ENCODE measurements at regions not wholly inside any gene's neighbourhood (a gene's known extent, or its start where the extent isn't known, plus 50 kb on each side); places are given as distances from the start of the nearest gene placed in this dataset.

DNA sequence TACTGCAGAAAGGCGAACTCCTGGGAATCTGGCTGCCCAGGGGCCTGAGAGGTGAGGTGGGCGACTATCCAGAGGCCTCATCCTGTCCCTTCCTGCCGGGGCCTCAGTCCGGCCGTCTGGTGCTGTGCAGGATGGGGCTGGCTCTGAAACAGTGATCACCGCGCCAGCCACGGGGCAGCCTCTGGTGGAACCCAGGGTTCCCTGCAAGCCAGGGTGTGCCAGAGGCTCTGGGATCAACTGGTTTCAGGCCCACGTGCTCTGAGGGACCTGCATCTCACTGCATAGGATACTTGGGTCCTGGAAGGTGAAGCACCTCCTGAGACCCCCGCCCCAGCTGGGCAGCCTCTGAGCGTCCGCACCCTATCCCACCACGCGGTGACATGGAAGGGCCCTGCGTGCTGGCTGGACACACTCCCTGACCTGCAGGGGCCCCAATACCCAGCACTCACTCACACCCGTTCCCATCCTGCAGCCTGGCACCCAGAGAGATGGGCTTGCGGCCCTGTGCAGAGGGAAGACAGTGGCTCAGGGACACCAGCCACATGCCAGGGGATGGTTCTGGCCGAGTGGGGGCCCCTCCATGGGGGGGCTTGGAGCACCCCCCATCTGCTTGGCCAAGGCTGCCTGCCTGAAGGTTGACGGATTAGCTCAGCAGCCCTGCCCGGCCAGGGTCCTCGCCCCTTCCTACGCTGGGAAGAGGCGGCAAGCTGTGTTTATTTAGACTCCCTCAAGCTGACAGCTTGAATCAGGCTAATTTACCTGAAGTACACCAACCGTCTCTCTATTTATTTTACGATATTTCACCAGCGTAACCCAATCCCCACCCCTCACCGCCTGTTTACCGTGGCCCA, 64.3 kb upstream of the TTC34 start:
- no peak for DNase-seq

DNA sequence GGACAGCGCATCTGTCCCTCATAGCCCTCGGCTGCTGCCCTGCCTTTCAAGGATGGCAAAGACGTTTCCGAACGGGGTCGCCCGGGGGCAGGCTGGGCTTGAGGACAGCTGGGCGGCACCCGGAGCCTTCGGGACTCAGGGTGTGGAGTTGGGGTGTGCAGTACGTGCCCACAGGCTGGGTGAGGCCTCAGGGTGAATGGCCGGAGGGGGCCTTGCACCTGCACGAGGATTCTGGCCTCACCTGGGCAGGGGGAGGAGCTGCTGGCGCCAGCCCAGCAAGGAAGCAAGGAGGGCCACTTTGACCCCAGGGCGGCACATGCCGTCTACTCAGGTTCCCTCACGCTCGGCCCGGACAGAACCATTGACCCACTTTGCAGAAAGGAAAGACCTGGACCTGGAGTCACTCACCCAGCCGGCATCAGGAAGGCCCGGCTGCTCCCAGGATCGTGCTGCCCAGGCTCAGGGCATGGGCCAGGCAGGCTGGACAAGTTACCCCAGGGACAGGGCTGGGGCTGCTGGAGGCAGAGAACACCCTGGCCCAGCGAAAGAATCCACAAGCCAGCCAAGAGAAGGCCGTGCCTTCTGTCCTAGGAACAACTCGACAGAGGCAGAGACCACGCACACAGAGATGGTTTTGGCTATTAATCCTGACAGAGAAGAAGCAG, 65.1 kb upstream of the TTC34 start:
- DNase-seq = no peak

DNA sequence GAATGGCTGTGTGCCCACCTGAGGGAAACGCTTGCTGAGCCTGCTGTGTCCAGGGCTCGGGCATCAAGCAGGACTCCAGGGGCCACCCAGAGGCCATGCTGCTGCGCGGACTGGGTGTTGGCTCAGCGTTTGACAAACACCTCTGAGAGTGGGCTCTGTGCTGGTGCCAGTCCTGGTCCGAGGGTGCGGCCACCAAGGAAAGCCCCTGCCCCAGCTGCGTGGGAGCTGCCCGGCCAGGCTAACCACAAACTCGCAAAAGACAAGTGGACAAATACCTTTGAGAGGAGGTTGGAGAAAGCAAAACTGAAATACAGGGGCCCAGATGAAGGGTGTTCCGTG, 65.6 kb upstream of the TTC34 start:
- no peak for DNase-seq

DNA sequence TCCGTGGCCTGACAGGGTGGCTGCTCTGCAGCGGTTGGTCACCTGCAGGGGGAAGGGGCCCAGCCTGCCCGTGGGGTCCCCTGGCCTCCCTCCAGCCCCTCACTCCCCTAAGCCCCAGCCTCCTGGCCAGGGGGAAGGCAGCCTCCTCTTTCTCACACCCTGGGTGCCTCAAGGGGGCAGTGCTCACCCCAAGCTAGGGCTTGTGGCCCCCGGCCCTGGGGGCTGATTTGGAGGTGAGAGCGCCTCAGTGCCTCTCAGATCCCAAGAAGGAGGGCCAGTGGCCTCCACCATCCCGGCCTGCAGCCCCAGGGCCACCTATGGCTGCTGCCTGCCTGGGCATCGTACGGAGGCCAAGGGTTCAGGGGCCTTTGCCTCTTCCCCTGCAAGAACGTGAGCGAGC, 66.4 kb upstream of the TTC34 start:
- DNase-seq = no peak

DNA sequence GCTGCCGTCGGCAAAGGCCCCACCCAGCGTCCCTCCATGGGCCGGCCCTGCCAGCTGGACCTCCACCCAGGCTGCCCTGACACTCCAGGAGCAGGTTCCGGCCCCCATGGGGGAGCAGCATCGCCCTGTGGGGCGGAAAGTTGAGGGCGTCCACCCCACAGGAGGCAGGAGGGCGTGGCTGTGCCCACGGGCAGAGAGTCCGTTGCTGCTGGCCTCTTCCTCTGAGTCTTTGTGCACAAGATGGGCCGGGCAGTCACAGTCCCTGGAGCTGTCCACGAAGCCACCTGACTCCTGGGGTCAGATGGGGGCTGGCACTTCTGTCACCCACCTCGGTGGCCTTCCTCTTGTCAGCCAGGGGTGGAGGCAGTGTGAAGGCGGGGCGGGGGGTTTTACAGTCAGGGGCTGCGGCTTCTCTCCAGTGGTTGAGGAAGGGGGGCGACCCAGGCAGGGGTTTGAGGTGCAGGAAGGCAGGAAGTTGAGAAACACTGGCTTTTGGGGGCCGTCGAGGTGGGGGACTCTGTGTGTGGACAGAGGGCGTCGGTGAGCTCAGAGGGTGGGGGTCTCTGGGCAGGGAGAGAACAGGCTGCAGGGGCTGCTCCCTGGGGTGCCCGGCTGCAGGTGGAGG, 67.2 kb upstream of the TTC34 start:
- DNase-seq = no peak

DNA sequence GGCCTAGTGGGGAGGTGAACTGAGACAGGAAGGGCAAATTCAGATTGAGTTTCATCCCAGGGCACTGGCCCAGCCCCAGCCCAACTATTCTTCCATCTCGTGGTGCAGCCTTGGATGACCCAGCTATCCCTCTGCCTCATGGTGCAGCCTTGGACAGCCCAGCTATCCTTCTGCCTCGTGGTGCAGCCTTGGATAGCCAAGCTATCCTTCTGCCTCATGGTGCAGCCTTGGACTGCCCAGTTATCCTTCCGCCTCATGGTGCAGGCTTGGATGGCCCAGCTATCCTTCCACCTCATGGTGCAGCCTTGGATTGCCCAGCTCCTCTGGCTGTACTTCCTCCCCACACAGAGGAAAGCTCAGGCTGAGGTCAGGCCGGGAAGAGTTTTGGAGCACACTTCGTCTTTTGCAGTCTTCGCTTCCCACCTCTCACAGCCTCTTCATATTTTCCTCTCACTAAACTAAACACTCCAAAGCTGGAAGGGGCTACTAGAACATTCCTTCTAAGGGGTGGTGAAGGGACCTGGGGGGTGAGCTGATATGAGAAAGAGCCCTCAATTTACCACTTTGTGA, 69.8 kb upstream of the TTC34 start:
- DNase-seq = no peak

DNA sequence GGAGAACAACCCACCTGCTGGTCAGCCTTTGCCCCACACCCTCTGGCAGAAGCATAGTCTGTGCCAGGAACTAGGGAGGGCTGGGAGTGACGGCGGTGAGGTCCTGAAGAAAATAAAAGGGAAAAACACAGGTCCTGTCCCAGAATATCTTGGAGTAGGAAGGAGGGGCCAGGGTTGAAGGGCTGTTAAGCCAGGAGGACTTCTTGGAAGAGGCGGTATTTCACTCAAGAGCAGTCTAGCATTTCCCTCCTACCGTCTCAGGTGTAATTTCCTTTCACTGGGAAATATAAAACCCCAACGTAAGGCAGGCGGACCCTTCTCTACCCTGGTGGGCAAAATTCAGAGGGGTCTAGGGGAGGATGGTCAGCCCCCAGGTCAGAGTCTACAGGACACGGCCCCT, 72.7 kb upstream of the TTC34 start:
- no peak for DNase-seq

DNA sequence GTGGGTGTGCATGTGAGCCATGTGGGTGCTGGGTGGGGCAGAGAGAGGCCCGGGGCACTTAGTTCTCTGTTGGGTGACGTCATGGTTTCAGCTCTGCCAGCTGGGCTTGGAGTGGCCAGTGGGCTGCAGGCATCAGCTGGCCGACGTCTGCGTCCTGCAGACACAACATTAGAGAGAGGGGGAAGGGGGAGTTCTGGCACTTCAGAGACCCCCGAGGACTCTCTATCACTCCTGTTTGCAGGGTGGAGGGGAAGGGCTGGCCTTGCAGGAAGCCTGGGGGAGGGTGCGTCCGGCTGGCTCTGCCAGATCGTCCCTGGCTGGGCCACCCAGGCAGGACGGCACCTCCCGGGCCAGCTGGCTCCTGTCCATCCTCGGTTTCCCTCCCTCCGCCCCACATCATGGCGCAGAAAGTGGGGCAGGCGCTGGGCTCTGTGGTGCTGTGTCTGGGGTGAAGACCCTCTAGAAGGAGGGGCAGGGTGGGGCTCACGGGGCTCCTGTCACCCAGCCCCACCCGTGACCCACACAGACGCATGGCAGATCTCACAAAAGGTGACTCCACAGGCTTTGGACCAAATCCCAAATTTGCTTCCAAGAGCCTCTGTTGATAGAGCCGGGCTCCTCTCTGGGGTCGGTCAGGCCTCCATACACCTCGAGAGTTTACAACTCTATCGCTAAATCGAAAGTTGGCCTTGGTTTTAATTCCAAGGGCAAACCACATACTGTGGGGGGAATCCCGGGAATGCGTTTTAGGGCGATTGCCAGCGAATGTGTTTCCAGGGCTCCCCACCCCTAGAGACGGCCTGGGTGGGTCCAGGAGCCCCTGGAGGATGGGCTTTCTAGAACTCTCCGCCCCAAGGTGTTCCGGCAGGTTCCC, 73.4 kb upstream of the TTC34 start:
- DNase-seq = peak; percentile 67

DNA sequence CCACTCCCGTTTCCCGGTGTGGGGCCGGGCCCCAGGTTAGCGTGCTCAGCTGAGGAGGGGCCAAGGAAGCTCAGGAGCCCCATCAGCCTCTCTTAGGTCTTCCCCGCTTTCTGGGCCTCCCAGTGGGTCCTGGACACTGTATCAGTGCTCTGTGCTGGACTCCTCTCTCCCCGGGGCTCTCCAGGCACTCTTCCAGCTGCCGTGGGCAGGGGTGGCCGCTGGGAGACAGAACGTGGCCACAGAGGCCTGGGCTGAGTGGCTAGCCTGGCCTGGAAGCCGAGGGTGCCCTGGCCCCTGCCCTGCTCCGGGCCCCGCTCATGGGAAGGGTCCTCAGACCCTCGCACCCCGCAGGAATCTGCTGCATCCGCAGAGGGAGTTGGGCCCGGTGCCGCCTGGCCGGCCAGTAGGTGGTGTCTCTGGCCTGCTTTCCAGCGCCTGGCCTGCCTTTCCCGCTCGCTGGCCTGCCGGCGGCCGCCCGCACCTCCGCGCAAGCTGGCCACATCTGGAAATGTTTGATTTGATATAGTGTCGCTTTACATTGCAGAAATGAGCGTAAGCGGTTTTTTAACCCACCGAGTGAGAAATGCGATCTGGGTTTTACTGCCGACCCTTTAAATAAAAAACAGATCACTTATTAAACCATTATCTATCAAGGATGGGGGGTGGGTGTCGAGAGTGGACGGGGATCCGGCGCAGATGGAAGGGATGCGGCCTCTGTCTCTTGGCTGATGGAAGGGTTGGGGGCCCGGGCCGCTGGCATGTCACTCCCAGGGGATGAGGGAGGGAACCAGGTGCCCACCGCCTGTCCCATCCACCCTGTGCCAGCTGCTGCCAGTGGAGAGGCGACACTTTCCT, 74.4 kb upstream of the TTC34 start:
- peak; percentile 78 to 79 for DNase-seq

DNA sequence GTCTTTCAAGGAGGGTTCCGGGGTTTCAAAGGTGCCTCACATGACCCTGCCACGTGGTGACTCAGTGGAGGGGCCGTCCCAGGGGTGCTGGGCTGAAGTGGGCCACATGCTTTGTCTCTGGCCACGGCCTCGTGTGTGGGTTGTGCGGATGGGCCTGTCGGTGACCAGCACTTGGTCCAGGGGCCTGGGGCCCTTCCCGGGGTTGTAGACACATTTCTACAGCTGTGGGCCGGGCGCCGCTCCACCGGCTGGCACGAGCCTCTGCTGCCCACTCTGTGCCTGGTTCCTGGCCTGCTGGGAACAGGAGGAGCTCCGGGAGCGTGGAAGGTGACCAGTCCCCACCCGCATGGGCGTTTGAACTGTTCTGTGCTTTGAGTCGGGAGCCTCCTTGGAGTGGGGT, 75.4 kb upstream of the TTC34 start:
- no peak for DNase-seq

DNA sequence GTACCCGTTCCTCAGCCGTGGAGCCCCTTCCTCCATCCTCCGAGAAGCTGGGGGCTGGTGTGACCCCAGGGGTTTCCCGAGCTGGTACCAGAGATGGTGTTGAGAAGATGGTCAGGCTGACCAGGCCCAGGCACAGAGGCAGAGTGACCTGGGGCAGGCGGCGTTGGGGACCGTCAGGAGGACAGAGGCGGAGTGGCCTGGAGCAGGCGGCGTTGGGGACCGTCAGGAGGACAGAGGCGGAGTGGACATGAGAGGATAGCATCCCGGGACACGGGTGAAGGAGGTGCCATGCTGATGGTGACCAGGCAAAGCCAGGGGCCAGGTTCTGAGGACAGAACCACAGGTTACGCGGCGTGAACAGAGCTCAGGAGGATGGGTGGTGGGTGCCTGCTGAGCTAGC, 75.9 kb upstream of the TTC34 start:
- DNase-seq = no peak

DNA sequence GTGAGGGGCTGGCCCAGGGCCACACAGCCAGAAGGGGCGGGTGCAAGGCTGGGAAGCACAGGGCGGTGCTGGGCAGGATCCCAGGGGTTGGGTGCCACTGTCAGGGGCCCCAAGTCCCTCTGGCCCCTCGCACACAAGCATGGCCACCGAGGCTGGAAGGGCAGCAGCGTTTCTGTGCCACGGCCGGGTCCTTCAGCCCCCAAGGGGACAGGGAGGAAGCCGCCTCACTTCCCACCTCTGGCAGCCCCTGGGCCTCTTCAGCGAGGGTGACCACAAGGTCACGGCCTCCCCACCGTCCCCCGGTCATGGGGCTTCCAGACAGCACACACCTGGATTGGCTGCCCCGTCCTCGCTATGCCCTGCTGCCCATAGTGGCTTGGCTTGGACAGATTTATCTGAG, 77.1 kb upstream of the TTC34 start:
- DNase-seq = no peak

DNA sequence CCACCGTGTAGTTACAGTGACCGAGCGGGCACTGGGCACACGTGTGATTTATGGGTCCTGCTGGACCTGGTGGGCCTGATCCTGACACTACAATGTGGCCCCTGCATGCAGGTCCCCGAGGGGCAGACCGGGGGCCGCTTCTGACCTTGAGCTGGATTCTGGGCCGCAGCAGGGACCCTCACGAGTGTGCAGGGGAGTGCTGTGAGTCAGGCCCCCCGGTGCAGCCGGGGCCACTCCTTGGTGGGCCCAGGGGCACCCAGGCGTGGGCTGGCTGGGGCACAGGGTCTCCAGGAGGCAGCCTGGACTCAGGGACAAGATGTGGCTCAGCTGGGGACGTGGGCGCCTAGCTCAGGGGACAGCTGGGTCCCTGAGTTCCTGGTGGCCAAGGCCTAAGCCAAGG, 77.5 kb upstream of the TTC34 start:
- DNase-seq = no peak

DNA sequence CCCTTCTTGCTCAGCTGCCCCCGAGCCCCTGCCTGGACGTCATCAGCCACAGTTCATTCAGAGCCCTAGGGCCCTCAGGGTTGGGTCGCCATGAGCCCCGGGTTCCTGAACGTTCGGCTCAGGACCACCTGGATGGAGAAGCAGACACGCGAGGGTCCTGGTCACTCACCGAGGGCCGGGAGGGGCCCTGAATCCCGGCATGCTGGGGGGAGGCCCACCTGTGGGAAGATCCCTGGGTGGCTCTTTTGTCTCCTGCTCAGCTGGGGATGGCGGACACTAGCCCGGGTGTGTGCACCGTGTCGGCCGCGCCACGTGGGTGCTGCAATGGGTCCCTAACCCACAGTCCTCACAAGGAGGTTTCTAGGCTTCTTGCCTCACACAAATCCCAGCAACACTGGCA, 78.1 kb upstream of the TTC34 start:
- DNase-seq = no peak

DNA sequence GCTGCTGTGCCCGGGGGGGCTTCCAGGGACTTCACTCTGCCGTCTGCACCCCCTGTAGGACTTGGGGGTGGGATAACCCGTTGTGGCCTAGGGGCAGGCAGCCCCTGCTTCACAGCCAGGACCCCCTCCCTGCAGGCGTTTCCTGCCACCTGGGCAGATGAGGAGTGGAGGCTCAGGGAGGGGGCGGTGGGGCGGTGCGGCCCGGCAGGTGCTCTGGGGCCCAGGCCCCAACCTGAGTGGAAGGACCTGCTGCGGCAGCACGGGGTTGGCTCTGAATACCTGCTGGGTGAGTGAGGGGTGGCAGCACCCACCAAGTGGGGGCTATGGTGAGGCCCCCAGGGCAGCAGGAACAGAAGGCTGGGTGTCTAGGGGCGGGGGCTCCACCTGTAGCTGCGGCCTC, 78.6 kb upstream of the TTC34 start:
- DNase-seq = no peak

DNA sequence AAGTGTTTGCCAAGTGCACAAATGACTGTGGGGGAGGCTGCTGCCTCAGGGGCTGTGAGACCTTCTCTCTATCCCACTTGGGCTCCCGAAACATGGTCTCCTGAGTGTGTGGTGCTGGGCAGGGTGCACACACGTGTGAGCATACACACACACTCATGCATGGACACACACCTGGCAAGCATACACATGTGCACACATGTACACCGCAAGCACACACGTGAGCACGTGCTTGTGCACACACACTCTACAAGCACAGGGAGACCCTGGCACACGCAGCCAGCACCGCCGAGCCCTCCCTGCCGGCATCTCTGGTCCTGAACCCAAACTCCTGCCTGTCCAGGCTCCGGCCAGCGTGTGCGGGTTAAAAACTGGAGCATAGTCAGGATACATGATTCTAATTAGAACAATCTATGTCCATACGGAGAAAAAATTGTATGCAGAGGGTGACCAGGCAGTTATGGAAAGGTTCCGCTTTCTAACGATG, 79.4 kb upstream of the TTC34 start:
- DNase-seq = no peak

DNA sequence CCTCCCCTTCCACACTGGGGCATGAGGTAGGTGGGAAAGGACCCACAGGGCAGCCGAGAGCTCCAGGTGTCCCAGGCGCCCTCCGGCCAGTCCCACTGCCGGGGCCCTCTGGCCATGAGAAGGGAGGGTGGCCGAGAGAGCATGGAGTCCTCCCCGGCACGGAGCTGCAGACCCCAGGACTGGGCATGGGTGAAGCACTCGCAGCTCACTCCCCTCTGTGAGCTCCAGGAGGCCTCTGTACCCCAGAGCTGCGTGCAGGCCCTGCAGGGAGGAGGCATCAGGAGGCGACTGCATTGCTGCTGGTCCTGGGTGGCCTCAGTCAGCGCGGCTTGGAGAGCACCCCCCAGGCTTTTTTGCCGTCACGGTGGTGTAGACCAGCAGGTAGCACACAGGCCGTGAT, 80.1 kb upstream of the TTC34 start:
- no peak for DNase-seq

DNA sequence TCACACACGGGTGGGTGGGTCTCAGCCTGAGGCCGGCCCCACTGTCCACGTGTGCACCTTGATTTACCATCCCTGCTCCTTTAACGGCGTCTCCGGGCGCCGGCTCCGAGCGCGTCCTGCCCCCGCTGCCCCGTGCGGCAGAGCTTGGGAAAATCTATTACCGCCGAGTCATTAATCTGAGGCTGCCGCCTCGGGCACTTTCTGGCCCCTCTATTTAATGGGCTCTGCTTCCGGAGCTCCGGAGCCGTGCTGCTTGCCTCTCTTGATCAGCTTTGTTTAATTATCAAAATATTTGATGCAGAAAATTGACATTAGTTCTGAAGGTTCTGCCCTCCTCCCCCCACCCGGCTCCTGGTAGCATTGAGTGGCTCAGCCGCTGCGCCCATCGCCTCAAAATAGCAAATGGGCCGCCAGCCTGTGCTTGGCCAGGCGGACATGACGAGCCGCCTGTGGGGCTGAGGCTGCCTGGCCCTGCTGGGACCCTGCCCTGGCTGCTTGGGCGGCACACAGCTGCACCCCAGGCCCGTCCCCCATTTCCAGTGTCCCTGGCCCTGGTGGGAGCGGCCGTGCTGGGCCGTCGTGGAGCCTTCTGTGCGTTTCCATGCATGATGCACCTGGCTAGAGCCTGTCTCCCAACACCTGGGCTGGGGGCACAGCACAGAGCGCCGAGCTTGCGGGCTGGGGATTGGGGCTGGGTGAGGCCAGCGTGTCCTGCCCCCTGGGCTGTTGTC, 81.6 kb upstream of the TTC34 start:
- DNase-seq = no peak

DNA sequence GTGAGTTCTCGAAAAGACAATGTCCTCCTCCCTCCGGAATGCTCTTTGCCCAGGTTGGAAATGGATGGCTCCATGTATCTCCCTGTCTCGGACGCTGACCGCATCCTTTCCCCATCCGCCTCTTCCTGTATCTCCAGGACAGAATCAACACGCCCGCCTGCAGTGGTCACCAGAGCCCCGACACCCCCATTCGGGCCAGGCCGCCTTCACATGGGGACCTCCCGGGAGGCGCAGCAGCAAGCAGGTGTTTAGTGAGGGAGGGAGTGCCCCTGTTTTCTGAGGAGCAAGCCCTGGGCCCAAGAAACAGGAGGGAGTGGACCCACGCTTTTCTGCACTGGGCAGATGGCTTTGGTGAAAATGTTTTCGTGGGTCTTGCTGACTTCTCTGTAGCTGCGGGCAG, 83.5 kb upstream of the TTC34 start:
- no peak for DNase-seq

DNA sequence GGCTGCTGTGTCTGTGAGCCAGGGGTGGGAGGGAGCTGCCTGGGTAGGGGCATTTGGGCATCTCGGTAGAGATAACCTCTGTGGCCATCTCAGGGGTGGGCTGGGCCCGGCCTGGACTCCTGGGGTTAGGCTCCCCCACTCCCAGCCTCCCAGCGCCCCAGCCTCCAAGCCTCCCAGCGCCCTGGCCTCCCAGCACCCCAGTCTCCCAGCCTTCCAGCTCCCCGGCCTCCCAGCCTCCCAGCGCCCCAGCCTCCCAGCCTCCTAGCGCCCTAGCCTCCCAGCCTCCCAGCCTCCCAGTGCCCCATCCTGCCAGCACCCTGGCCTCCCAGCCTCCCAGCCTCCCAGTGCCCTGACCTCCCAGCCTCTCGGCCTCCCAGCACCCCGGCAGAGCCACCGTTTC, 85.1 kb upstream of the TTC34 start:
- DNase-seq = no peak

Measured in right lung (tissue), 2 donors.